Posterior vena cava (tissue), 2 donors: ENCODE measurements at regions not wholly inside any gene's neighbourhood (a gene's known extent, or its start where the extent isn't known, plus 50 kb on each side); places are given as distances from the start of the nearest gene placed in this dataset.

ENCODE experiments used
- DNase-seq: peaks from one replicate; pipeline ENCODE4 v3.0.0-alpha.2; 2020; ENCODE audit warnings: low spot score
- intact Hi-C, 2 donors: fragments of 100-400 bp; cut with DNase I; formaldehyde crosslinking; loops; one replicate each; pipeline versions ENCODE4 v1.14.1 to v1.14.2; 2022 to 2023
- donor health status: DM: yes; HTN: yes; CAD: no.
- donor health status: DM: yes; HTN: yes; CAD: no.

- intact Hi-C loops: no loop called here
- DNase-seq: no peak
These were observed 92.0 kb upstream of the RALGPS2 start for GRCh38 chr1:178633056-178633455.

- intact Hi-C loops: no loop called here
- no peak for DNase-seq
These were observed 90.6 kb upstream of the RALGPS2 start for GRCh38 chr1:178634445-178634844.

GRCh38 chr1:178637841-178638240 is 87.2 kb upstream of the RALGPS2 start:
- intact Hi-C loops: no loop called here
- DNase-seq: no peak

- intact Hi-C loops: no loop called here
- DNase-seq: no peak
These were observed 85.7 kb upstream of the RALGPS2 start for GRCh38 chr1:178639326-178639725.

GRCh38 chr1:178642282-178642681 is 82.8 kb upstream of the RALGPS2 start:
- DNase-seq: no peak
- intact Hi-C loops: no loop called here

- intact Hi-C loops: no loop called here
- no peak for DNase-seq
These were observed 81.7 kb upstream of the RALGPS2 start for GRCh38 chr1:178643349-178643748.

- intact Hi-C loops: no loop called here
- no peak for DNase-seq
These were observed 81.2 kb upstream of the RALGPS2 start for GRCh38 chr1:178643831-178644230.

- intact Hi-C loops: no loop called here
- DNase-seq: no peak
These were observed 80.5 kb upstream of the RALGPS2 start for GRCh38 chr1:178644308-178645120.

GRCh38 chr1:178645157-178645807 is 79.8 kb upstream of the RALGPS2 start:
- no peak for DNase-seq
- intact Hi-C loops: no loop called here

- no peak for DNase-seq
- intact Hi-C loops: no loop called here
These were observed 79.2 kb upstream of the RALGPS2 start for GRCh38 chr1:178645808-178646200.

- intact Hi-C loops: loop anchor here in 1 of 2 donors (1.0 kb wide), 1 partner anchor 30 kb away; no protein-coding TSS in a partner anchor
- DNase-seq: no peak
These were observed 78.2 kb upstream of the RALGPS2 start for GRCh38 chr1:178646821-178647220.

- no peak for DNase-seq
- intact Hi-C loops: no loop called here
These were observed 76.9 kb upstream of the RALGPS2 start for GRCh38 chr1:178648151-178648550.

GRCh38 chr1:178649582-178650350 is 75.3 kb upstream of the RALGPS2 start:
- intact Hi-C loops: no loop called here
- DNase-seq: no peak

GRCh38 chr1:178650934-178651511 is 74.0 kb upstream of the RALGPS2 start:
- intact Hi-C loops: no loop called here
- no peak for DNase-seq

- intact Hi-C loops: no loop called here
- no peak for DNase-seq
These were observed 73.3 kb upstream of the RALGPS2 start for GRCh38 chr1:178651742-178652141.

- DNase-seq: no peak
- intact Hi-C loops: no loop called here
These were observed 72.2 kb upstream of the RALGPS2 start for GRCh38 chr1:178652506-178653490.

GRCh38 chr1:178659789-178660208 is 65.2 kb upstream of the RALGPS2 start:
- DNase-seq: no peak
- intact Hi-C loops: no loop called here

GRCh38 chr1:178660461-178660860 is 64.6 kb upstream of the RALGPS2 start:
- no peak for DNase-seq
- intact Hi-C loops: no loop called here

- no peak for DNase-seq
- intact Hi-C loops: no loop called here
These were observed 60.8 kb upstream of the RALGPS2 start for GRCh38 chr1:178664278-178664677.
